IMR-90 (cell line): ENCODE measurements at regions not wholly inside any gene's neighbourhood (a gene's known extent, or its start where the extent isn't known, plus 50 kb on each side); places are given as distances from the start of the nearest gene placed in this dataset.

ENCODE experiments used
- CTCF ChIP-seq: conservative IDR thresholded peaks from 2 replicates; pipeline ENCODE4 v1.5.1; 2012; ENCODE audit warnings: mild to moderate bottlenecking, low read depth, low read length, improper control_type of control experiment
- MAZ ChIP-seq: IDR thresholded peaks from 2 replicates; pipeline ENCODE4 v1.6.1; 2012; ENCODE audit warnings: low read depth, mild to moderate bottlenecking, low read length, improper control_type of control experiment, moderate library complexity, borderline replicate concordance
- NFE2L2 ChIP-seq: fragments of 150-350 bp; IDR thresholded peaks from 2 replicates; pipeline ENCODE4 v1.6.1; 2016; ENCODE audit warnings: low read depth, mild to moderate bottlenecking, low read length
- POLR2A ChIP-seq: IDR thresholded peaks from 2 replicates; pipeline ENCODE4 v1.6.1; 2012; ENCODE audit warnings: mild to moderate bottlenecking, low read depth, low read length
- RAD21 ChIP-seq: IDR thresholded peaks from 2 replicates; pipeline ENCODE4 v1.6.1; 2012; ENCODE audit warnings: low read length, improper control_type of control experiment
- RCOR1 ChIP-seq: IDR thresholded peaks from 2 replicates; pipeline ENCODE4 v1.6.1; 2012; ENCODE audit warnings: mild to moderate bottlenecking, low read length, improper control_type of control experiment; ENCODE audit not compliant: insufficient replicate concordance
- SMC3 ChIP-seq: fragments of 150-350 bp; IDR thresholded peaks from 2 replicates; pipeline ENCODE4 v1.6.1; 2016; ENCODE audit warnings: low read depth, mild to moderate bottlenecking, antibody characterized with exemption, low read length, moderate library complexity
- USF2 ChIP-seq: fragments of 150-350 bp; IDR thresholded peaks from 2 replicates; pipeline ENCODE4 v1.6.1; 2017; ENCODE audit warnings: mild to moderate bottlenecking, antibody characterized with exemption, low read length, low read depth

- TF ChIP-seq CTCF (no peak), MAZ (no peak), RCOR1 (no peak), RAD21 (no peak), POLR2A (no peak), USF2 (no peak), SMC3 (no peak), NFE2L2 (no peak)
Observed at GRCh38 chr2:893311-893710, 57.3 kb upstream of the SNTG2 start.
